NCI-H524 (cell line): ENCODE measurements at regions not wholly inside any gene's neighbourhood (a gene's known extent, or its start where the extent isn't known, plus 50 kb on each side); places are given as distances from the start of the nearest gene placed in this dataset.

Source experiments
- DNase-seq, 2 experiments: peaks; one replicate each; lab custom pipeline; 2025; lab: John Stamatoyannopoulos, UW

- no peak for DNase-seq
Measured at GRCh38 chr4:19317377-19317776, 934.3 kb upstream of the SLIT2 start.

DNA sequence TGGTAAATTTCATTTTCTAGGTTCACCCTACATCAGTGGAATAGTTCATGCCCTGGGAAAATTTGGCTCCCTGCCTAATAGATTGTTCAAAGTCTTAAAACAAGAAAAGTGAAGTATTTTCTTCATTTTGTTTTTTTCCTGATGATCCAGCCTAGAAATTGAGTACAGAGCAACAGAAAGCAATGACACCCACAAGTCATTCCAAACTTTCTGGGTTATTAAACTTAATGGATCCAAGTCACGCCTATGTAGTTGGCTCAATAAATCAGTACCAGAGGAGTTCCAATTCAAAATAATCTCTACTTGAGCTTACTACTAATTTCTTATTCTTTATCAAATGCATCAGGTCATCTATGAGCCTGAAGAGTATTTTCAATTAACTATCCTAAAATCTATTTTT, 937.6 kb upstream of the SLIT2 start:
- no peak for DNase-seq

DNA sequence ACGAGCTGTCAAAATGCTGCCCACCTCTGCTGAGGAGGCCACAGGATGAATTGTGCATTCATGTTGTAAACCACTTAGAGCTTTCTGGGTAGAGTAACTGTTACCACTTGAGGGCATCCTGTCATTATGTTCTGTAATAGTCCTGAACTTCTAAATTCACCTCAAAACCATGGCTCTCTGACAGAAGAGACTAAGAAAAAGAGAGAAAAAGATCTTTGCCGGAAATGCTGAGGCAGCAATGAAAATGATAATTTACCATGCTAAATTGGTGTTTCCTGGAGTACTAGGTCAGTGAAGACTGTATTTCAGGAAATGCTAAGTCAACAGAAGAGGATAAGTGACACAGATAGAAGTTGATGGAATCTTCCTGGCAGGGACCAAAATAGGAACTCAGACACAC, 942.3 kb upstream of the SLIT2 start:
- DNase-seq: peak in 1 of 2 experiments; percentile 31

DNA sequence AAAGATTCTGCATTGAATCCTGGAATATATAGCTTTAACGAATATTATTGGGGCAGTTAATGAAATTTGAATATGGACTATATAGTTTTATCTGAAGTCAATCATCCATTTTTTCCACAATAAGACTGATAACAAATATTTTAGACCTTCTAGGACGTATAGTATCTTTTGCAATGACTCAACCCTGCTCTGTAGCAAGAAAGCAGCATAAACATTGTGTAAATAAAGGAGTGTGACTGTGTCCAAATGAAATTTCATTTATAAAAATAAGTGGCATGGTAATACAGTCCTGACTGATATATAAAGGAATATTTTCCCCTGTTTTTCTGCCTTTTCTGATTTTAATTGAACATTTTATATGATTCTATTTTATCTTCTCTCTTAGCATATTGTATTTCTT, 947.7 kb upstream of the SLIT2 start:
- no peak for DNase-seq

DNA sequence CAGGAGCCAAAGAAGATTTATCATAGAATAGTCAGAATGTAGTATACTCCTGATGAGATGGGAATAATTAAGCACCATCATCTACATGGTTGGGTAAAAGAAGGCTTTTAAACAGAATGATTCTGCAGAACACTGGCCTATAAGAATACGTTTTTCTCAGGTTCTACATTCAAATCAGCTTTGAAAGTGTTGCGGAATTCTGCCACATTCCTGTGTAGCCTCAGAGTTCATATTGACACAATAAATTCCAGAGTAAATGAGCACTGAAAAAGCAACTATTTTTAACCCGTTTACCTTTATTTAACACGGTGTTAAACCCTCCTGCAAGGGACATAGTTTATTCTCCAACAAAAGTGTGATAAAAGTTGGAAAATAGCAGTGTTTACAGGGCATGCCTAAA, 950.2 kb upstream of the SLIT2 start:
- no peak for DNase-seq

- DNase-seq: peak in 1 of 2 experiments; percentile 3
Measured at GRCh38 chr4:19300213-19300612, 951.5 kb upstream of the SLIT2 start.

DNA sequence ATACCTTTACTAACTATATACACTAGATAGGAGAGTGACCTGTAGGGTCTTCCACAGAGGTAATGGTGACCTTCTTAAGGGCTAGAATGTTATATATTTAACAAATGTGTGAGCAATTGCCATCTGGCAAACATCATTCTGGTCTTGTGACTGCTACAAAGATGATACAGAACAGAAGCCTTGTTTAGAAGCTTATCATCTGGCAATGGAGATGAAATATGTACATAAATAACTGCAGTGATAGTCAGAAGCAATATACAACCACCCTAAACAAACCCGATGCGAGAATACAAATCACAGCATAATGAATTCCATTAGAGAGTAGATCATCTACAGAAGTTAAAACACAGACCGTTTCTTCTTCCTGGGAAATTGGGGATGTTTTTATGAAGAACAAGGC, 952.7 kb upstream of the SLIT2 start:
- DNase-seq: no peak

- DNase-seq: no peak
Measured at GRCh38 chr4:19293781-19294180, 957.9 kb upstream of the SLIT2 start.

GRCh38 chr4:19293080-19293479, 958.6 kb upstream of the SLIT2 start:
- DNase-seq: no peak

DNA sequence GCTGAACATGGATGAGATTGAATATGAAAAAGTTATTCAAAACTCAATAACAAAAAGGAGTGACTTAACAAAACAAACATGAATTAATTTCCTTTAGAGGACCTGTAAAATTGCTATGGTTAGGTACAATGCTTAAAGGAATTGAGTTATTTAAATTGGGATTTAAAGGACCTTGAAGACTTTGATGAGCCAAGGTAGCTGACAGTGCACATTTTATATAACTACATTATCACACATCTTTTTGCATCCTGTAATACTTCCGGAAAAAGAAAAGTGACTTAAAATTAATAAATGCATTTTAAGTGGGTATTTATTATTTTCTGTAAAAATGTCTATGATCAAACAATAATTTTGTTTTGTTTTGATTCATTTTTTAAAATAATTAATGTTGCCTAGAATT, 964.8 kb upstream of the SLIT2 start:
- DNase-seq: no peak

- DNase-seq: no peak
Measured at GRCh38 chr4:19285146-19285545, 966.6 kb upstream of the SLIT2 start.

DNA sequence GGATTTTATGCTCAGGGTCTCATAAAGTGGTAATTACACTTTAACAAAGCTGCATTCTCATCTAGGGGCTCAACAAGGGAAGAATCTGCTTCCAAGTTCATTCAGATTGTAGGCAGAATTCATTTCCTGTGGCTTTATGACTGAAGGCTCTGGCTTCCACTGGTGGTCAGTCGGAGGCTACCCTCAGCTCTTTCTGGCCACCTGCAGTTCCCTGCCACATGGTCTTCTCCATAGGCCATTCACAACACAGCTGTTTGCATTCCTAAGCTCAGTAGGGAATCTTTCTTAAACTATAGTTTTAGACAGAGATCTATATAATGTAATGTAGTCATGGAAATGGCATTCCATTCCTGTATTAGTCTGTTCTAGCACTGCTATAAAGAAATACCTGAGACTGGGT, 973.0 kb upstream of the SLIT2 start:
- no peak for DNase-seq

- no peak for DNase-seq
Measured at GRCh38 chr4:19266566-19266965, 985.1 kb upstream of the SLIT2 start.

- DNase-seq: no peak
Measured at GRCh38 chr4:19262467-19262866, 989.2 kb upstream of the SLIT2 start.

DNA sequence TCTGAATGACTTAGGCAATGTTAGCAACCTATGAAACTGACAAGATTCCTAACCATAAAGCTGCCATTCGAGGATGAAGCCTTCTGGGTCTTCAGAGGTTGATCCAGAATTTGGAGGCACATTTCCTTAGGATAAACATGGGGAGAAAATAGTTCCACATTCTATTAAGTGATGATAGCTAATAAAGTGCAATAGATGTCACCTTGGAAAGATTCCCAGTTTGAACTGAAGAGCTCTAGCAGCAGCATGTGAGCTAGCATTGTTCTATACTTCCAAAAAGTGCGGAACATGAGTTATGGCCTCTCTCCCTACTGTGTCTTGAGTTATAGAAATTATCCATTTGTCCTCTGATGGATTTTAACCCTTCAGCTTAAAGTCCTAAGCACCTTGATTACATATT, 991.4 kb upstream of the SLIT2 start:
- no peak for DNase-seq

DNA sequence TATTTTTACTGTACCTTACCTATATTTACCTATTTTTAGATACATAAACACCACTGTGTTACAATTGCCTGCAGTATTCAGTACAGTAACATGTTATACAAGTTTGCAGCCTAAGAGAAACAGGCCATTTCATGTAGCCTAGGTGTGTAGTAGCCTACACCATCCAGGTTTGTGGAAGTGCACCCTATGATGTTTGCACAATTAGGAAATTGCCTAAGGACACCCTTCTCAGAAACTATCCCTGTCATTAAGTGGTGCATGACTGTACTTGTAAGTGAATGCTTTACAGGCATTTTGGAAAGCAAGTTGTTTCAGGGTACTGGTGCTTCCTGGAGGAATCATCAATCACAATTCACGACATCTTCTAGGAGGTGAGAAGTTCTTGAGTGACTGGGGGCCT, 991.8 kb upstream of the SLIT2 start:
- no peak for DNase-seq

GRCh38 chr4:19256823-19257222, 994.9 kb upstream of the SLIT2 start:
- no peak for DNase-seq

DNA sequence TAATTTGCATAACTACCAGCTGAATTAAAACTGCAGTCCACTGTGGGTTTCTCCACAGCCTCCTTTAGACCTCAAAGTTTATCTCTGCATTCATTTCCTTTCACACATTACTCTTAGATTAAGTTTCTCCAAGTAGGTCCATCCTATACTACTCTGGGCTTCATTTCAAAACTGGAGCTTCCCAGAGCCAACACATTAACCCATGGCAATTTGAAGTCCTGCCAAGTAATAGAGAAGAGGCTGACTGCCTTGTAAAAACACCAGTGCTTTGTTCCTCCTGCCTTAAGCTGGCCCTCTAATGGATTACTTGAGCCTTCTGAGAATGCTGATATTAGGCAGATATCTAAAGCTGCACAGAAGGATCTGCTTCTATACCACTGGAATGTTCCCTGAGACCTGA, 997.2 kb upstream of the SLIT2 start:
- no peak for DNase-seq

- no peak for DNase-seq
Measured at GRCh38 chr4:19248023-19248422, 1003.7 kb upstream of the SLIT2 start.

GRCh38 chr4:19241895-19242294, 1009.8 kb upstream of the SLIT2 start:
- no peak for DNase-seq

DNA sequence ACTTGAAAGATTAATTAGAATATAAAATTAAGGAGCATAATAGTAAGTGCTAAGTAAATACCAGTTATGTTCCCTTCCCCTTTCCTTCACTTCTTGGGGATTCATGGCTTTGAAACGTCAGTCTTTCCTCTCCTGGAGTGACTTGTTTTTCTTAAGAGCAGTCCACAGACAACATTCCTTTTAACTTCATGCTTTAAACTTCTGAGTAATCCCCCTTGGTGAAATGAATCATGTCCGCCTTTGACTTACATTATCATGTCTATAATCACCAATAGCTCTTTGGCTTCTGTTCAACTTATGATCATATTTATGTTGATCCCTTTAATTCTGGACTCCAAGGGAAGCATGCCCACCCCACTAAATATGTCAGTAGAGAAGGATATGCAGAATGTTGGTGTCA, 1012.1 kb upstream of the SLIT2 start:
- no peak for DNase-seq

- no peak for DNase-seq
Measured at GRCh38 chr4:19236473-19236872, 1015.2 kb upstream of the SLIT2 start.

DNA sequence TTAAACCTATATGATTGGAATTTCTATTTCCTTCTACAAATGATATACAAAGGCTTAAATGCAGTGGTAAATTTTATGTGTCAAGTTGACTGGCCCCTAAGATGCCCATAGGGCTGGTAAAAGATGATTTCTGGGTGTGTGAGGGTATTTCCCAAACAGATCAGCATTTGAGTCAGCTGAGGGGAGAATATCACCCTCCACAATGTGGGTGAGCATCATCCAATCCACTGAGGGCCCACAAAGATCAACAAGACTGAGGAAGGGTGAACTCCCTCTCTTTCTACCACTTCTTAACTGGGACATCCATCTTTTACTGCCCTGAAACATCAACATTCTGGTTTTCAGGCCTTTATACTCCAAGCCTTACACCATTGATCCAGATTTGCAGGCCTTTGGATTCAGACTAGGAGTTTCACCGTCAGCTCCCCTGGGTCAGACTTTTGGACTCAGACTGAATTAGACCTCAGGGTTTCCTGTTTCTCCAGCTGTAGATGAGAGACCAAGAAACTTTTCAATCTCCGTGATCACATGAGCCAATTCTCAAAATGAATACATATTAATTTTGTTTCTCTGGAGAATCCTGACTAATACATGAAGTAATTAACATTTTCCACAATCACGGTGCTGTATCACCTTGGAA, 1020.7 kb upstream of the SLIT2 start:
- no peak for DNase-seq

GRCh38 chr4:19227701-19228100, 1024.0 kb upstream of the SLIT2 start:
- no peak for DNase-seq

GRCh38 chr4:19224820-19225219, 1026.9 kb upstream of the SLIT2 start:
- peak in 1 of 2 experiments; percentile 52 for DNase-seq
